Body of pancreas (tissue), 4 donors: ENCODE measurements at regions not wholly inside any gene's neighbourhood (a gene's known extent, or its start where the extent isn't known, plus 50 kb on each side); places are given as distances from the start of the nearest gene placed in this dataset.

Experiments
- POLR2A ChIP-seq, 3 donors: fragments of 450-650 bp; IDR thresholded peaks; one replicate each; pipeline ENCODE4 v1.6.1; 2016; ENCODE audit warnings: antibody characterized with exemption in 3 of 3, mild to moderate bottlenecking in 2 of 3
- TF ChIP-seq, protein P1 (sequence below), 7 experiments: fragments of 450-650 bp in 4 of 7; fragments of 200-600 bp in 3 of 7; sonication (generic) in 3 of 7; IDR thresholded peaks; one replicate each; pipeline ENCODE4 v1.5.1; 2016 to 2019; ENCODE audit warnings: antibody characterized with exemption in 7 of 7

DNA sequence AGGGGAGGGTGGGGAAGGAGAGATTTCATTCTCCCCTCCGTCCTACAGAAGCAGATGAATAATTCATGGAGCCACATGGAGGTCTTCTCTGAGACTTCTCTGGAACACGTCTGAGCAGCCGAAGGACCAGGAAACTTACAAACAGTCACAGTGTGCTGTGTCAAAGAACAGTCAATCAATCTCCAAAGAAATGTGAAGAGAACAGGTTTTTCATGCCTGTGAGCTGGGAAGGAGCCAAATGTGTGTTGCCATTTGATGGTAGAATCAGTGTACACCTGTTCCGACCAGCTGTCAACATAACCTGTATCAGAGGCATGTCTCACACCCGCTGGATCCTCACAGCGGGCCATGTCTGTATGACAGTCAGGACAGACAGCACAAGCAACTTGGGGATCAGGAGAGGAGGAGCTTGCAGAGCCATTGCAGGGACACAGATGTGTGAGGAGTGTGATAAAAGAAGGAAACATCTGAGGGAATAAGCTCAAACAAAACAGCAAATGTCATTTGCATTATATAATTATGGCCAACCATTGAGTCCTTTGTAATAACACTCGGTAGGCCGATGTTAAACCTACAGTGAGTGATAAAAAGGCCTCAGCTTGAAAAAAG, 298.5 kb downstream of the EN1 start:
- TF ChIP-seq, protein P1, sequence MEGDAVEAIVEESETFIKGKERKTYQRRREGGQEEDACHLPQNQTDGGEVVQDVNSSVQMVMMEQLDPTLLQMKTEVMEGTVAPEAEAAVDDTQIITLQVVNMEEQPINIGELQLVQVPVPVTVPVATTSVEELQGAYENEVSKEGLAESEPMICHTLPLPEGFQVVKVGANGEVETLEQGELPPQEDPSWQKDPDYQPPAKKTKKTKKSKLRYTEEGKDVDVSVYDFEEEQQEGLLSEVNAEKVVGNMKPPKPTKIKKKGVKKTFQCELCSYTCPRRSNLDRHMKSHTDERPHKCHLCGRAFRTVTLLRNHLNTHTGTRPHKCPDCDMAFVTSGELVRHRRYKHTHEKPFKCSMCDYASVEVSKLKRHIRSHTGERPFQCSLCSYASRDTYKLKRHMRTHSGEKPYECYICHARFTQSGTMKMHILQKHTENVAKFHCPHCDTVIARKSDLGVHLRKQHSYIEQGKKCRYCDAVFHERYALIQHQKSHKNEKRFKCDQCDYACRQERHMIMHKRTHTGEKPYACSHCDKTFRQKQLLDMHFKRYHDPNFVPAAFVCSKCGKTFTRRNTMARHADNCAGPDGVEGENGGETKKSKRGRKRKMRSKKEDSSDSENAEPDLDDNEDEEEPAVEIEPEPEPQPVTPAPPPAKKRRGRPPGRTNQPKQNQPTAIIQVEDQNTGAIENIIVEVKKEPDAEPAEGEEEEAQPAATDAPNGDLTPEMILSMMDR (IDR thresholded peaks at IDR 0.05), result no peak
- no peak for TF ChIP-seq POLR2A (IDR thresholded peaks at IDR 0.05)
